ENCODE measurements at regions not wholly inside any gene's neighbourhood (a gene's known extent, or its start where the extent isn't known, plus 50 kb on each side); places are given as distances from the start of the nearest gene placed in this dataset.

DNA sequence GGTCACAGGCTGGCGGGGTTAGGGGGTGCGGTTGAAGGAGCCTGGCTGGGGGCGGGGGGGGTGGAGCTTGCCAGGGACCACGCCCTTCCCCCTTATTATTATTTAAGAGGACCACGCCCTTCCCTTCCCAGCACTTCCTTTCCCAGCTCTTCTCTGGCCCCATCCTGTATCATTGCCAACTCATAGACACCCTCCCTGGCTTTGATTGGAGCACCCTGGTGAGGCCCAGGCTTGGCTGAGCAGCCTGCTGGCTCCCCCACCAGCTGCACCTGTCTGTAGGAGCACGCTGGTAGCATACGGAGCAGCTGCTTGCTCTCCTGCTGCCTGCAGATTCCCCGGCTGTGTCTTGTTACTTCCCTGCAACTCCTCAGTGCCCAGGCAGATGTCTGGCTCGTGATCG, 62.5 kb upstream of the PDX1 start:
- TF ChIP-seq CTCF (IDR thresholded peaks at IDR 0.05; ENCODE audit: insufficient read depth, low read length, poor library complexity, severe bottlenecking) (no peak), EZH2phosphoT487 (conservative IDR thresholded peaks at IDR 0.05; ENCODE audit: low read length) (no peak)
